Hematopoietic multipotent progenitor cell treated with erythropoietin and hydrocortisone succinate and interleukin-3 and kit ligand, for 8 days (in vitro differentiated cells): ENCODE measurements at regions not wholly inside any gene's neighbourhood (a gene's known extent, or its start where the extent isn't known, plus 50 kb on each side); places are given as distances from the start of the nearest gene placed in this dataset.

ENCODE experiments used
- DNase-seq: peaks from one replicate; pipeline ENCODE4 v3.0.0-alpha.2; 2015

- no peak for DNase-seq
Observed at GRCh38 chr18:28652654-28653053, 475.7 kb upstream of the CDH2 start.

GRCh38 chr18:28651298-28651697 lies 474.4 kb upstream of the CDH2 start:
- no peak for DNase-seq

DNA sequence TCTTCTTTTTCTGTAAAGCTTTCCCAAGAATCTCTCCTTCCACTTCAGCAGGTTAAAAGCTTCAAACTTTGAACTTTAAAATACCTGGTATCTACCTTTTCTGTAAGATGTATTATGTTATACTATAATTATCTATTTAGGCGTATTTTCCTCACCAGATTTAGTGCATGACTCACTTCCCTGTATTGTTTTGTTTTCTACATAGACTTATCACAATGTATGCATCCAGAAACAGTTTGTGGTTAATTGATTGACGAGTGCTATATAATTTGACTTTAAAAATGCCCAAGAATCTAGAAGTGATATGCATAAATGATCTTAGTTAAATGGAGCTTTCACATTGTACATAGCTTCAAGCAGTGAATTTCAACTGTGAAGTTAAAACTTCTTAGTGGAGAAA lies 473.9 kb upstream of the CDH2 start:
- no peak for DNase-seq

DNA sequence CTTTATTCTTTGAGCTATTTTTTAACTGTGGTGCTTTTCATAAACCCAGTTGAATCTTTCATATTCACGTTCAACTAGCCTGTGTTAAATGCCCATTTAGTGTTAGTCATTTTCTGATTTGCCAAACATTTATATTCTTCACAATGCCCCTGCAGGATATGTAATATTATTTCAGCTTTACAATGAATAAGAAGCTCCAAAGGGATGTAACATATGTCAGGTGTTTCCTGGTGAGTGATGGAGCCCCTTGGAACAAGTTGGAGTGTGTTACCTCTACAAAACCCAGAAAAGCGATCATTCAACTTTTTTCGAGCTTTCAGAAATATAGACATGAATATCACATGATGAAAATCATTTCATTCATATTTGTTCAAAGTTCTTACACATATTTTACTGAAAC lies 471.0 kb upstream of the CDH2 start:
- DNase-seq: no peak

GRCh38 chr18:28637897-28638296 lies 461.0 kb upstream of the CDH2 start:
- no peak for DNase-seq

- no peak for DNase-seq
Observed at GRCh38 chr18:28635530-28635929, 458.6 kb upstream of the CDH2 start.

GRCh38 chr18:28626756-28627155 lies 449.8 kb upstream of the CDH2 start:
- no peak for DNase-seq

- DNase-seq: no peak
Observed at GRCh38 chr18:28607991-28608390, 431.1 kb upstream of the CDH2 start.

DNA sequence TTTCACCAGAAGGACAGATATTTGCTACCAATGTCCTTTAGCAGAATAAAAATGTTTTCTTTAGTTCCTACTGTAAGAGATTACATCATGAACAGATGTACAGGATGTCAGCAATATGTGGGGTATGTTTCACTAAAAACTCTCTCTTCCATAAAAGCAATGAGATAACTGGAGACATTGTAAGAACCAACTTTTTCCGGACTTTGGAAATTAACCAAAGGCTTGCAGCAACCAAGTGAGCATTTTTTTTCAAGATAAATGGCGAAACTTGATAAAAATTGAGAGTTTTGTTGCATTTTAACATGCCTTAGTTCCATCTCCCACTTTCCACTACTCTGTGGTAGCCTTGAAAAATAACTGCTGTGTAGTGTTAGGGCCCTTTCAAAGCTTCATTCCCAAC lies 429.8 kb upstream of the CDH2 start:
- DNase-seq: no peak

GRCh38 chr18:28602391-28602790 lies 425.5 kb upstream of the CDH2 start:
- DNase-seq: no peak

- DNase-seq: no peak
Observed at GRCh38 chr18:28594034-28594433, 417.1 kb upstream of the CDH2 start.

DNA sequence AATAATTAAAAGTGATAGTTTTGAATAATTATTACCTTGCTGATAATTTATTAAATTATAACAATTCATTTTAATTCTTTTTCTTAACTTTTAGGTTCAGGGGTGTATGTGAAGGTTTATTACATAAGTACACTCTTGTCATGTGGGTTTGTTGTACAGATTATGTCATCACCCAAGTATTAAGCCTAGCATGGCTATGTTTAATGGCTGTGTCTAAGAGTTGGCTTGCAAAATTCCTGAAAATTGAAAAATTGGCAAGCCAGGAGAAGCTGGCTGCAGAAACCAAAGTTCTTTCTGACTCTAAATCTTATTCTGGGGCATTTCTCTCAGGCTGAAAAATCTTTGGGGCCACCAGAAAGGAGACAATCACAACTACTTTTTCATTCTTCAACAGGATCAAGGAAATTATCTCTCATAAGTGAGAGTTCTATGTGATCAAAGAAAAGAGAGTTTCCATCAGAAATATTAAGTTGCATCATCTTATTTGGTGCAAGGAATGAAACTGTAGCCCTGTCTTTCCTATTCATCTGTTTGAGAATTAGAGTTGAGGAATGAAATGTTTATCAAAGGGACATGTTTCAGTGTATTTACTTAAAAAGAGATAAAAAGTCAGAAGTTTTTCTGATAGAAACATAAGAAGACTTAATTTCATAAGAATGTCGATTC lies 412.1 kb upstream of the CDH2 start:
- DNase-seq: no peak

GRCh38 chr18:28584731-28585130 lies 407.8 kb upstream of the CDH2 start:
- no peak for DNase-seq

DNA sequence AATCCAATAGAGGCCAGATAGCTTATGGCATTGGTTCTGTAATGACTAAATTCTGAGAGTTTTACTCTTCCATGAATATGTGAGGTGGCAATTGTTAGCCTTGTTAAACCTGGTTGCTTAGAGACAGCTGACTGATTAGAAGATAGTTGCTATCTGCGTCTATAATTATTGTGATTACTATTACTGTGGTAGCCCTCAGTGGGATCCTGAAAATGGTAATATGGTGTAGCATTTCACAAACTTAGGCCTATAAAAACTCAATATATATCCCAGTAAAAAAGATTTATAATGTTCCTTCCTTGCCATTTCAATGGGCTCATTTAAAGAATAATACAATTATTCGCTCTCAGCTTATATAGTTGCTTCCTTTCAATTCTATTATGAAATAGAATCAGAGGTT lies 405.8 kb upstream of the CDH2 start:
- no peak for DNase-seq

- no peak for DNase-seq
Observed at GRCh38 chr18:28581521-28582071, 404.7 kb upstream of the CDH2 start.

GRCh38 chr18:28576941-28577340 lies 400.0 kb upstream of the CDH2 start:
- no peak for DNase-seq

GRCh38 chr18:28575123-28575522 lies 398.2 kb upstream of the CDH2 start:
- DNase-seq: no peak

- DNase-seq: no peak
Observed at GRCh38 chr18:28574175-28574574, 397.2 kb upstream of the CDH2 start.

DNA sequence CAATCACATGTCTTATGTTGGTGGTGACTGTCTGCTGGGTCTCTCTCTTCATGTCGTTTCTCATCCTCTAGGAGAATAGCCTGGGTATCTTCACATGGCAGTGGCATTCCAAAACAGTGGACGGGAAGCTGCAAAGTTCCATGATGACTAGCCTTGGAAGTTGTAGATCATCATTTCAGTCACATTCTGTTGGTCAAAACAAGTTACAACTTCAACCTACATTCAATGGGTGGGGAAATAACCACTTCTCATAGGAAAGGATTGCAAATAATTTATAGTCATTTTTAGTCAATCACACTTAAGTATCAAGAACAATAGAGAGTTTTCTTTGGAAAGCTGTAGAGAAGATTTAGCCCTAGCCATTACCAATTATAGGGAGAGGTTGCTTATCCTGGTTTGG lies 395.0 kb upstream of the CDH2 start:
- DNase-seq: no peak

- no peak for DNase-seq
Observed at GRCh38 chr18:28560331-28560730, 383.4 kb upstream of the CDH2 start.

- DNase-seq: no peak
Observed at GRCh38 chr18:28559511-28559910, 382.6 kb upstream of the CDH2 start.

DNA sequence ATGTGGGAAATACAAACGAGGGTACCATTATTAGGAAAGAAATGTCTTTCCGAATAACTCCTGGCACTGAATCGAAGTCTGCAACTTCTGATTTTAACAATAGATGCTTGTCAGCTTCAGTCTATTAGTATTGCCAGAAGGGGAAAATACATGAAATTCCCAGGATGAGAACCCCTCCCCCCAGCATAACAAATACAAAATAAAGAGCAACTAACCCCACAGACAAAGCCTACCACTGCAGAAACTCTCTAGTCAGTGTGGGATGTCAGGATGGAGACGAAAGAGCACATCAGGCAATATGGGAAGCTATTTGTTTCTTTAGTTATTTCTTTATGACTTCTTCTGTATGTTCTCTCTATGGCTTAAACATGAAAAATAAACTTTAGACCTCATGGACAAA lies 365.0 kb upstream of the CDH2 start:
- no peak for DNase-seq

DNA sequence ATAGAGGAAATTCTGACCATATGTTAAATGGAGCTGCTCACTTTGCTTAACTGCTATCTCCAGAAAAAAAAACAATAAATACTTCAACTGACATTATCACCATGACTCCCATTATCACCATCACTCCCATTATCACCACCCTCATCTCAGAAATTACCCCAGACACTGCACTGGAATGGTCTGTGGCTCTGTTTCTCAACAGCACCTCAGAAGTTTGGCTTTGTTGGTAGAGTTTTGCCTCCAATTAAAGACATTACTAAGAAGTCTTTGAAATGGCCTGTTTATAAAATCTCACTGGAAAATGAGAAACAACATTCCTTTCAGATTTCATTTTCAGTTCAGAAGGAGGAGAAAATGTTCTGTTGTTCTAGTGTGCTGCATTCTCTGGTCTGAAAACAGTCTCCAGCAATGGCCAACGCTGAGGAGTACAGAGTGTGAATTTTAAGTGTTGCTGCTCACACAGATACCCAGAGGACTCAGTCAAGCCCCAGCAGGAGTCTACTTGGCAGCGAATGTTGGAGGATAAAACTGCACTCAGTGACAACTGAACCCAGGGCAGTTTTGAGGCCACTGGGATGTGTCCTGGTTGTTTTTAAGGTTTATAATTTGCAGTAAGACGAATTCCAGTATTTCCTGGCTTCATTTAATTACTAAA lies 364.5 kb upstream of the CDH2 start:
- no peak for DNase-seq

GRCh38 chr18:28529644-28530043 lies 352.7 kb upstream of the CDH2 start:
- DNase-seq: no peak

- DNase-seq: no peak
Observed at GRCh38 chr18:28526196-28526595, 349.3 kb upstream of the CDH2 start.
